PFSK-1 (cell line): ENCODE measurements at regions not wholly inside any gene's neighbourhood (a gene's known extent, or its start where the extent isn't known, plus 50 kb on each side); places are given as distances from the start of the nearest gene placed in this dataset.

ENCODE experiments used
- FOXP2 ChIP-seq: optimal IDR thresholded peaks from 2 replicates; pipeline ENCODE3; 2011; ENCODE audit warnings: borderline replicate concordance, control low read depth, inconsistent platforms; ENCODE audit not compliant: insufficient read depth; ENCODE audit errors: extremely low read length, extremely low read depth
- POLR2AphosphoS5 ChIP-seq: IDR thresholded peaks from 2 replicates; pipeline ENCODE4 v1.6.1; 2012; ENCODE audit warnings: low read depth, mild to moderate bottlenecking, control low read depth, low read length, moderate library complexity
- REST ChIP-seq, 2 experiments: IDR thresholded peaks; 2 replicates each; pipeline versions ENCODE4 v1.6.1 to v1.8.0; 2011 to 2012; ENCODE audit warnings: low read depth in 2 of 2, low read length in 2 of 2, control low read depth in 1 of 2, inconsistent platforms in 1 of 2, mild to moderate bottlenecking in 1 of 2, moderate library complexity in 1 of 2; ENCODE audit not compliant: insufficient read depth in 1 of 2
- SIN3A ChIP-seq: IDR thresholded peaks from 2 replicates; pipeline ENCODE4 v1.6.1; 2012; ENCODE audit warnings: mild to moderate bottlenecking, low read length, moderate library complexity, borderline replicate concordance; ENCODE audit not compliant: insufficient read depth
- TAF1 ChIP-seq: IDR thresholded peaks from 2 replicates; pipeline ENCODE4 v1.6.1; 2012; ENCODE audit warnings: low read length, control low read depth, borderline replicate concordance; ENCODE audit not compliant: insufficient read depth

- TF ChIP-seq SIN3A, result no peak
- no peak for TF ChIP-seq POLR2AphosphoS5
- no peak for TF ChIP-seq REST (IDR thresholded peaks at IDR 0.05; ENCODE audit: insufficient read depth in 1 of 2, low read depth in 2 of 2, low read length in 2 of 2)
- no peak for TF ChIP-seq TAF1
- TF ChIP-seq FOXP2, result no peak
Measured at GRCh38 chr2:234286118-234286598, 210.7 kb downstream of the ARL4C start.
